COLO668 (cell line): ENCODE measurements at regions not wholly inside any gene's neighbourhood (a gene's known extent, or its start where the extent isn't known, plus 50 kb on each side); places are given as distances from the start of the nearest gene placed in this dataset.

Source experiments
- DNase-seq: peaks from one replicate; lab custom pipeline; 2025; ENCODE audit not compliant: unreplicated experiment; lab: John Stamatoyannopoulos, UW

- DNase-seq, result no peak
These were observed 74.3 kb upstream of the CRHR1 start for GRCh38 chr17:45709728-45710288.

GRCh38 chr17:45715787-45716186, 68.3 kb upstream of the CRHR1 start:
- no peak for DNase-seq

GRCh38 chr17:45718791-45719190, 65.3 kb upstream of the CRHR1 start:
- no peak for DNase-seq

GRCh38 chr17:45719335-45720071, 64.6 kb upstream of the CRHR1 start:
- DNase-seq, result peak; percentile 3

GRCh38 chr17:45720386-45720785, 63.7 kb upstream of the CRHR1 start:
- no peak for DNase-seq

GRCh38 chr17:45722161-45722560, 62.0 kb upstream of the CRHR1 start:
- no peak for DNase-seq

GRCh38 chr17:45729294-45729907, 54.7 kb upstream of the CRHR1 start:
- no peak for DNase-seq

- no peak for DNase-seq
These were observed 53.9 kb upstream of the CRHR1 start for GRCh38 chr17:45730192-45730591.

GRCh38 chr17:45731459-45731858, 52.7 kb upstream of the CRHR1 start:
- DNase-seq, result no peak

GRCh38 chr17:45732926-45733505, 51.1 kb upstream of the CRHR1 start:
- no peak for DNase-seq

- DNase-seq, result no peak
These were observed 50.3 kb upstream of the CRHR1 start for GRCh38 chr17:45733781-45734180.
